ENCODE measurements at regions not wholly inside any gene's neighbourhood (a gene's known extent, or its start where the extent isn't known, plus 50 kb on each side); places are given as distances from the start of the nearest gene placed in this dataset.

DNA sequence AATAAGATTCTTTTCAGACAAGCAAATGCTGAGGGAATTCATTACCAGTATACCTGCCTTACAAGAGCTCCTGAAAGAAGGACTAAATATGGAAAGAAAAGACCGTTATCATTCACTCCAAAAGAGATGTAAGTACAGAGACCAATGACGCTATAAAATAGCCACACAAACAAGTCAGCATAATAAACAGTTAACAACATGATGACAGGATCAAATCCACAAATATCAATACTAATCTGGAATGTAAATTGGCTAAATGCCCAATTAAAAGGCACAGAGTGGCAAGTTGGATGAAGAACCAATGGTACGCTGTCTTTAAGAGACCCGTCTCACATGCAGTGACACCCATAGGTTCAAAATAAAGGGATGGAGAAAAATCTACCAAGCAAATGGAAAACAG lies 349.6 kb upstream of the MPDZ start:
- no peak for DNase-seq

DNA sequence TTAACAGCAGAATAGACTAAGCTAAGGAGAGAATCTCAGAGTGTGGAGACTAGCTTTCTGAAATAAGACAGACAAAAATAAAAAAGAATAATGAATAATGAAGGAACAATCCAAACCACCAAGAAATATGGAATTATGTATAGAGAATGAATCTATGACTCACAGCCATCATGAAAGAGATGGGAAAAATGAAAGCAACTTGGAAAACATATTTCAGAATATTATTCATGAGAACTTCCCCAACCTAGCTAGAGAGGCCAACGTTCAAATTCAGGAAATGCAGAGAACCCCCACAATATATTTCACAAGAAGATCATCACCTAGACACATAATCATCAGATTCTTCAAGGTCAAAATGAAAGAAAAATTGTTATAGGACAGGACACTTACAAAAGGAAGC lies 349.0 kb upstream of the MPDZ start:
- no peak for DNase-seq

DNA sequence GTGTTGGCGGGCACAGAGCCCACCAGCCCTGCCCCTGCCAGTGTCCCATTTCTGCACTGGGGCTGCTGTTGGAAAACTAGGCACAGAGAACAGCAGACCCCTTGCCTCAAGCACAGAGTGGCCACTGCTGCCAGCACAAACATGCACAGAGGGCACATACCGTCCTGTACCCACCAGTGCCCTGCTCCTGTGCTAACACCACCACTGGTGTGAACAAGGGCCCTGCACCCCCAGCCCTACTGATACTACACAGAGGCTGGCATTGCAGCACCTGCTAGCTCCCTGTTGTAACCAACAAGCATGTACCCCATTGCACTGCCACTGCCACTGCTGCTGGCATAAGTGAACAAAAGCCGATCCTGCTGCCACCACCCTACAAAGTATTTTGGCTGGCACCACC lies 348.0 kb upstream of the MPDZ start:
- DNase-seq, result no peak

DNA sequence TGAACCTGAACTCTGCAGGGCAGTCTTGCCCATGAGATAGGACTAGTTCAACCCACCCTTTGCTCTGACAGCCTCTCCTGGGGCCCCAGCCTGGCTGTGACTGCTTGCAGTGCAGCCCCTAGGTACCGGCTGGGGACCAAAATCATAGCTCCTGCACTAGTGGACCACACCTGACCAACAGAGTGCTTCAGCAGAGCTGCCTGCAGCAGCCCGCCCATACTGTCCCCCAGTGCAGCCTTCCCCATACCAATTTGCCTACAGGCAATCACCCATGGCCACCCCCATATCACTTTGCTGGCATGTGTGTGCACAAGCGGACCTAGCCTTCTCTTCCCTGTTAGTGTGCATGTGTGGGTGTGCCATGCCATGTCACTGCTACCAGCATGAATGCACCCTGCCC lies 347.6 kb upstream of the MPDZ start:
- DNase-seq, result no peak

DNA sequence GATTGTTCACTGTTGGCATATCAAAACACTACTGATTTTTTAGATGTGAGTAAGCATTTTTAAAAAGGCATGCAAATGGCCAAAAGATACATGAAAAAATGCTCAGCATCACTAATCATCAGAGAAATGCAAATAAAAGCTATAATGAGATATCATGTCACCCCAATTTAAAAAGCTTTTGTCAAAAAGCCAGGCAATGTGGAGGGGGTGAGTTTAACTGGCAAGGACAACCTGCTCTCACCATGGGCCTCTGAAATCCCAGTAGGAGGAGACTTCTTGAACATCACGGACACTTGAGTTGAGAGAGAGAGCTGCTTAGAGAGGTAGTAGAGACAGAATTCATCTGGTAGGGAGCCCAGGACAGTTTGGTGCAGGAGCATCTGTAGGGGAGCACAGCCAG lies 347.1 kb upstream of the MPDZ start:
- no peak for DNase-seq

DNA sequence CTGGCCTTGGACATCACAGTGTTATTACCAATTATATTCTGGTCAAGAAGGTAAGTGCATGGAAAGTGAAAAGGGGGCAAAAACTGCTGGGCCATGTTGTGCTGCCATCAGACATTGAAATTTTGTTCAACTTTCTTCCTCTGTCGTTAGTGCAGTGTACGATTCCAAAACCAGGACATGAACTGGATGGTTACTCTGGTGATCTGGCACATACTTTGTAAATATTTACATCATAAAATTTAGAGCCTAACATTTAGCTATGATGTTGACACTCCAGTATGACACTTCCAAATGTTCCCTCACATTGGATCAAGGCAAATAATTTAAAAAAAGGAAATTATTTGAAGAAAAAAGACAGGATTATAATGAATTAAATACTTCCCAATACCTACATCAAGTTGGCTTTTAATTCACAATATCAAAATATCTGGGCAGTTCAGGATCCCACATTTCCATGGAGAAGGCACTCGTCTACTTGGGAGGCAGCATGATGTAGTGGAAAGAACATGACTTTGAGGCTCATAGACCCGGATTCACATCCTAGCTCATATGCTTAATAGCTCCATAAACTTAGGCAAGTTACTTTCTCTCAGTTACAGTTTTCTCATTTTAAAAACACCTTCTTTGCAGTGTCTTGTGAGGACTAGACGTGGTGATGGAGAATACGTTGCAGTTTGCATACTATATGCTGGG lies 342.5 kb upstream of the MPDZ start:
- DNase-seq, result no peak

DNA sequence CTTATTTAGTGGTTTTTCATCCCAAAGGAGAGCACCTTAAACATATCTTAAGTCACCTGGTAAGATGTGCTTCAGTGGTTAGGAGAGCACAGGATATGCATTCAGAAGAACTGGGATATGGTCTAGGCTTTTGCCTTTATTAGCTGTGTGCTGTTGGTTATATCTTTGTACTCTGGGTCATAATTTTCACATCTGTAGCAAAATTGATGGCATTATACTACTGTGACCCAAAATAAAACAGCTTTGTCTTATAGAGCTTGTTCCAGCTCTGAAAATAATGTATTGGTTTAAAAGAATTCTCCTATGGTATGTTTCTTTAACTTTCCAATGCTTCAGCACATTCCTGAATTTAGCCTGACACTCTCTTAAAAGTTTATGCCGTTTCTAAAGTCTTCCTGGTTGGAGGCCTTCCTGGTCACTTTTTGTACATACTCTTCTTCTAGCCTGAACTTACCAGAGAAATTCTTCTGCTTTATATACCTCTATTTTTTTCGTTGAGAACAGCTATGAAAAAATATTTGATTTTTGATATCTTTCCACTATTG lies 337.1 kb upstream of the MPDZ start:
- no peak for DNase-seq

DNA sequence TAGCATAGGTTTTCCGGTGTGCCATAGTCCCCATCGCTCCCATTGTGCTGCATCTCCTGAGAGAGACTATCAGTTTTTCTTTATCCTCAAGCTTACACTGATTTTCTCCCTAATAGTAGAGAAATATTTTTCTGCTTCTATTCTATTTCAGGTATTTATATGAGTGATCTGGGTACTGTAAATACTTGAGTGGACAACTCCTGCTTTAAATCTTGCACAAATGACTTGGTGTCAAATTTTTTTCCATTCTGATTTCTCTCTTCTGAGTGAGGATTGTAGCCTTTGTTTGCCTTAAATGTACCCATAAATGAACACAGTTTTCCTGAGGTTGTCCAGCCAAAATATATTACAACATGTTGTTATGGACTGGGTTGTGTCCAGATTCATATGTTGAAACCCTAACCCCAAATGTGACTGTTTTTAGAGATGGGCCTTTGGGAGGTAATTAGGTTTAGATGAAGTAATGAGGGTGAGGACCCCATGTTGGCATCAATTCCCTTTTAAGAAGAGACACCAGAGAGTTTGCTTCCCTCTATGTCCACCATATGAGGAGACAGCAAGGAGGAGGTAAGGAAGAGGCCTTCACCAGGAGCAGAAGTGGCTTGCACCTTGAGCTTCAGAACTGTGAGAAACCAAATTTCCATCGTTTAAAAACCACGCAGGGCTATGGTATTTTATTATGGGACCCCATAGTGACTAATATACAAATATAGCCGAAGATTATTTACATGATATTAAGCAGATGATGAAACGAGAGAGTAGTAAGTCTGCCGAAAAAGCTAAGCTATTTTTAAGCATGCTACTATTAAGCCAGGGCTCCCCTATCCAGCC lies 336.4 kb upstream of the MPDZ start:
- DNase-seq, result no peak

DNA sequence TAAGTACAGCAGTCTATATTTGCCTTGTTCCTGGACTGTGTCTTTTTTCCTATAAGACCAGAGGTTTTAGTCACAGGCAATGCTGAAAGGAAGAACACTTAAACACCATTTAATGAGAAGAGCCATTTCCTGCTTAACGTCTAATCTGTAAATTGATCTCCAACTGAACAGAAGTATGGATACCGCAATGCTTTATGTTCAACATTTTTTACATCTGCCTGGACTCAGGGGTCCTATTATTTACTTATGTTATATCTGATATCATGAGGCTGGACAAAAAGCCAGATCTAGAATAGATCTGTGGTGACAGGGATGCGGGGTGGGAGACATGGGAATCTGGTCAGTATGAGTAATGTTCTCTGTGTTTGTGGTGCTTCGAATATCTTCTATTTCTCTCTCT lies 334.6 kb upstream of the MPDZ start:
- no peak for DNase-seq

DNA sequence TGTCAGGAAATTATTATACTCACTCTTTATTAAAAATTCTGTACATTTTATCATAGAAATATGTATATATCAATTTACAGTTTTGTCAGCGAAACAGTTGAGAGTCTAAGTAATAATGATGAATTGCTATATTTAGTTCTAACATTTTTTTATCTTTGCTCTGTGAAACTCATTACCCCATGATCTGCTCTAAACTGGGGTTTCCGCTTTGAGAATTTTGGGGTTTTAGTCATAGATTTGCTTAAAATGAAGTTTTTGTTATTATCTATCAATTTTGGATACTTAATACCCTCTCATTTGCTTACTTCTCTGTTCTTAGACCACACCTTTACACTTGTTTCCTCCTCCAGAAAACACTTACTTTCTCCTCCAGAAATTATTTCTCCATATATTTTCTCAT lies 333.8 kb upstream of the MPDZ start:
- DNase-seq, result no peak

DNA sequence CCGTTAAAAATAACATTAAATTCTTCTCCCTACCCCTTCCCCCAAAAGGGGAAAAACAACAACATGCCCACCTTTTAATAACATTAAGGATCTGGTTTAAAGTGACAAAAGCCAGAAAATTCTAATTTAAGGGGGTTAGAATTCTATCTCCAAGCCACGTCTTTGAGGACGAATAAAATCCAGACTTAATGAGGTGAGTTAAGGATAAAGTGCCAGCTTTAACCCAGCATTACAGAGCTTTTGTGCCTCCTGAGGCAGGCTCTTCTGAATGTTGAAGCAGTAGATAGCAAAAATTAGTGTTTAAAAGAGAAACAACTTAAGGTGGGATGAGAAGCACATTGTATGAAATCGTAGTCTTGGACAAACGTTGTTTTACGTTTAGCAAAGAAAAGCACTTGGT lies 329.0 kb upstream of the MPDZ start:
- no peak for DNase-seq

DNA sequence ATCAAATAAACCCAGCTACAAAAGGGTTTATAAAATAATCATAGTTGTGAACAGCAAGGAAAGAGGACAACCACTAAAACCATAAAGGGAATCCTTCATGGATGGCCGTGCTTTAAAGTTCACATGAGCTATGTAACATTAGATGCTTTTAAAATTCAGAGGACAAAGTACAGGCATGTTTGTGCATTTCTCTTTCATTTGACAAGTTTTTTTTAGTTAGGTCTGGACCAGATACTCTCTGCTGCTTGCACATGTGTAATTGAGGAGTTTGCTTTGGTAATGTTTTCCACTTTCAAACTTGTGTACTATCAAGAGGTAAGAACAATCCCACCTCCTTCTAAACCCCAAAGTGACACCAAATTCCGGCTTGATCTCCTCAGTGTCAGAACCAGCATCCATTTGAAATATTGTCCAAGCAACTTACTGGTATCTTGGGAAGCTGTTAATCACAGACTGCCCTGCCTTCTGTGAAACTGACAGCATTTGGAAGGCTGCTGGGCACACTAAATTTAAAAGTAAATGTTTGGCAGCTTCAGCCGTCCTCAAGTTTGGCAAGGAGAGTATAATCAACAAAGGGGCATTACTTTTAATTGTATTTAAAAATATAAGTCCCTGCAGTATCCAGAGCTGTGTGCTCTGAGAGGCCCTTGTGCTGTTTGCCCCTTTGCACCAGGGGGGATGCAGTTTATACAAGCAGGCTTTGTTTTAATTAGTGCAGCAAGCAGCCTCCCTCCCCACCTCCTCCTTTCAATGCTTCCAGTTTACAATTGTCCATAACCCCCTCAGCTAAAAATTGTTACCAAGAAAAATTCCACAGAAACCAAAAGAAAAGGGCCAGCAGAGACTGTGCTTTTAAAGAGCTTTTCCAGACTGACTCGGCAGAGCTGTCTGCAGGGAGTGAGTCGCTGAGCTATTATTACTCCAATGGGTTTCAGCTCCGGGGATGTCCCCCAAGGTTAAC lies 328.3 kb upstream of the MPDZ start:
- no peak for DNase-seq

DNA sequence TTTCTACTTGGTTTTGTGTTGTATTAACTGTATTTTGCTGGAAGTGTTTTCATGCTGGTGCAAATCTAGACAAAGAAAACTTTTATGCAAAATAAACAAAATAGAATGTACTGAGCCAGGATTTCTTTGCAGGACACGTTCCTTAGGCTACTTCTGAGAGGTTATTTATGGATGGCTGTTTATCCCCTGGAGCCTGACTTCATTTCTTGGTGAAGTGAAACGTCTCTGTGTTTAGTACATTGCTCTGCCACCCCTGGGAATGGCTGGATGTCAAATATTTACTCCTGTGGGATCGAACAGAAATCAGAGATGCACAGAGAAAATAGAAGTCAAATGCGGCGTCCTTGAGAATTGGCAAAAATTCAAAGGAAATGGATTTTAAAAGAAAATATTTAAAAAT lies 327.1 kb upstream of the MPDZ start:
- no peak for DNase-seq

DNA sequence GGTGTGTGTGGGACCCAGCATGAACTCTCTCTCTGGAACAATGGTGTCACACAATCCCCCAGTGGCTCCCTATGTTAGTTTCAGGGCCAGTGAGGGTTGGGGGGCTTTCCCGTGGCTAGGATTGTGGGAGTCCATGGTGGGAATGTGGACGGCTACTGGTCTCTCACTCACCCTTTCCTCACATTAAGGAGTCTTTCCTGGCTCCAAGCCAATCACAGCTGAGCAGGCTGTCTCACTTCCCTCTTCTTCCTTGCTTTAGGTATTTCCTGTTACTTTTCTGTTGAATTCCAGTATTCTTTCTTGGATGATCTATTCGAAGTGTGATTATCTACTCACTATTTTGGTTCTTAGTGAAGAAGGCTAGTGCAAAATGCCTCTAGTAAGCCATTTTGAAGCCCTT lies 324.4 kb upstream of the MPDZ start:
- no peak for DNase-seq

DNA sequence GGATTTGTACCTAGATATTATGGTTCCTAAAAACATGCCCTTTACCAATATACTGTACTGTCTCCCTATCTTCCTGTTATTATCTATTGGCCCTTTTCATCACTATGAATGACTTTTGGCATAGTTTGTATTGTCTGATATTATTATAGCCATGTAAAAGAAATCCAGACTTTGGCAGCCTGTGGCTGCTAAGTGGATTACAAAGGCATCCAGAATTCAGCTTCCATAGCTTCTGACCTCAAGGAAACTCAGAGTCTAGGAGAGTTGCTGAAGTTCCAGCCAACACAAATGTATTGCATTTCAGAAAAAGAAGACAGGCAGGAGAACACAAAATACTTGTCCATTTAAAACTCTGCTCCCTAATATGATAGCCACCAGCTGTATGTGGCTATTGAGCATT lies 319.2 kb upstream of the MPDZ start:
- no peak for DNase-seq

DNA sequence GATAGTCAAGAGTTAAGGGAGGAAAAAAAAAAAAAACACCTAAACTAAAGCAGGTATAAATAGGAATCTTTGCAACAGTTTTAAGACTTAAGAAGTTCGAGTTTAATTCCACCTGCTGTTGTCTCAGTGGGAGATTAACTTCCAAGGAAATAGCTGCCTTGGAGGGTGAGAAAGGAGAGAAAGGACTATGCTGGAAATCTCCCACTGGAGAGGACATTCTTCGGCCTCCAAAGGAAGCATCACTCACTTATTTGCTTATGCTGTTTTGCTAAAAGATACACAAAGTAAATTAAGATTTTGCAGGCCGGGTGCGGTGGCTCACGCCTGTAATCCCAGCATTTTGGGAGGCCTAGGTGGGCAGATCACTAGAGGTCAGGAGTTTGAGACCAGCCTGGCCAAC lies 317.9 kb upstream of the MPDZ start:
- no peak for DNase-seq

DNA sequence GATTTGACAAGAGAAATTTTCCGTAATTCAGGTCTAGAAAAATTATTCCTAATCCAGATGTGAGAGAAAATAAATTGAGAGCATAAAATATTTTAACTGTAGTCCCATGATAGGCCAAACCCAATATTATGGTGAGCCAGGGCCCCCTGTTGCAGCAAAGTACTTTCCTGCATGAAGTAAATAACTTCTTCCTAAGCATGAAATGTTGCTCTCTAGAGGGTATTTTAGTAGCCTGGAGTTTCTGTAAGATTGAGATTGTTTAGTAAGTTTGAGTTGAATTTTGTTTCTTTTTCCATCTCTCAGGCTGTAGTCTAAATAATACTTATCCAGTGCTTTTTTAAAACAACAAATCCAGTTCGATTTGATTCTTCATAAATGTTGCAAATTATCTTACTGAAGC lies 317.5 kb upstream of the MPDZ start:
- DNase-seq, result no peak

DNA sequence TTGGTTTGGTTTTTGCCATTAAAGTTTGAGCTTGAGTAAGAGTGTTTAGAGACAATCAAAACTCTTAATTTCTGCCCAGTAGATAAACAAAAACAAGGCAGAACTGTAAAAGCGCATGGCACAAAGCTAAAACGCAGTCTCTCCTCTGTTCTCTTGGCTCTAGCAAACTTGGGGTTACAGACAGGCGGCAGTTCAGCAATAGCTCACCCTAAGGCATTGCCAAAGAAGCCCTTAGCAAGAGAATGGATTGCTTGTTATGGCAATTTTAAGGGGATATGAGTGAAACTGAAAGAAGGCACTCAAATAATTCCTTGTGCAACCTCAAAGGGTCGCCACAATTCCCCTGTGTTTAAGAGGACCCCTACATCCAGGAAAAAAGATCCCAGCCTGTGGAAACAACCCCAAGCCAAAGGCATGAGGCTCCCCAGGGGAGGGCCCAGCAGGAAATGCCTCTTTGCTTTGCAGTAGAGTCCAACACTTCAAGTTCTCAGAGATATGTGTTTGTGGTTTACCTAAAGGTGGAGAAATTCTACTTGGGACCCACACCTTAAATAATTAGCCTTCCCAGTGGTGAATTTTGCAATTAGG lies 317.0 kb upstream of the MPDZ start:
- no peak for DNase-seq

DNA sequence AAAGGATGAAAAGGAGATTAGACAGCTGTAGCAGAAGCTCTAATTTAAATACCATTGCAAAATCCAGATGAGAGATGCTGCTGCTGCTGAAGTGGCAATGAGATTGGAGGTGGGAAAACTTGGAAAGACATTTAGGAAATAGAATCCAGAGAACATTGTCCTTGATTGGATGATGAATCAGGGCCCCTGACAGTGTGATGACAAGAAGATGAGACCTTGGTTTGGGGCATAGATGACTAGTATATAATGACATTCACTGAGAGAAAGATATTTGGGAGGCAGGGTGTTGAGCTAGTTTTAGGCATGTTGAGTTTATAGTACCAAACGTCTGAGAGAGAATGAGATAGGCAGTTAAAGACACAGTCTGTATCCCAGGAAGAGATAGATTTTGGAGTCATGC lies 311.5 kb upstream of the MPDZ start:
- DNase-seq, result no peak

DNA sequence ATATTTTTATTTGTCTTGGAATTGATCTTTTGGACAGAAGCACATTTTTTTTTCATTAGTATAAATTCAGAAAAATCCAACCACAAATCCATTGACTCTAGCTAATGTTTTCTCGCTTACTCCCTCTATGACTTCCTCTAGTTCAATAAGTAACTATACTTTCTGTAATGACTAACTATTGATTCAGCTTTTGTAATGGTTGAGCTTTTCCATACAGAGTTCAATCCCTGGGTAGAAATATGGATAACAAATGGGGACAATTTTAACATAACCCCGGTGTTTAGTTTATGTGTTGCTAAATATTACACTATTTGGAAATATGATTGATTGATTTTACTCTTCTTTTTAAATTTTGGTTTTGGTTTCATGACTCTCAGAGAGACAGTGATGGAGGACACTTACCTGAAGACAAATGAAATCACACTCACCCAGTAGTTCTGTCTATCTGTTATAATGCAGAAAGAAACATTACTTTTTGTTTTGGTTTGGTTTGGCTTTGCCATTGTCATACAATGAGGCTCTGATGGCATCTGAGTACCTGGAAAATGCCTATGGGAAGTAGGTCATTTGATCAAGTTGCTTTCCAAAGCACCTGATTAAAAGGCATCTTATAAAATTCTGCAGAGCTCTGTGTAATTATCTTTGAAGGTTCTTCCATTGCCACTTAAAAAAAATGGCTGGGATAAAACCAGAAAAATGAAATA lies 309.7 kb upstream of the MPDZ start:
- DNase-seq, result no peak

DNA sequence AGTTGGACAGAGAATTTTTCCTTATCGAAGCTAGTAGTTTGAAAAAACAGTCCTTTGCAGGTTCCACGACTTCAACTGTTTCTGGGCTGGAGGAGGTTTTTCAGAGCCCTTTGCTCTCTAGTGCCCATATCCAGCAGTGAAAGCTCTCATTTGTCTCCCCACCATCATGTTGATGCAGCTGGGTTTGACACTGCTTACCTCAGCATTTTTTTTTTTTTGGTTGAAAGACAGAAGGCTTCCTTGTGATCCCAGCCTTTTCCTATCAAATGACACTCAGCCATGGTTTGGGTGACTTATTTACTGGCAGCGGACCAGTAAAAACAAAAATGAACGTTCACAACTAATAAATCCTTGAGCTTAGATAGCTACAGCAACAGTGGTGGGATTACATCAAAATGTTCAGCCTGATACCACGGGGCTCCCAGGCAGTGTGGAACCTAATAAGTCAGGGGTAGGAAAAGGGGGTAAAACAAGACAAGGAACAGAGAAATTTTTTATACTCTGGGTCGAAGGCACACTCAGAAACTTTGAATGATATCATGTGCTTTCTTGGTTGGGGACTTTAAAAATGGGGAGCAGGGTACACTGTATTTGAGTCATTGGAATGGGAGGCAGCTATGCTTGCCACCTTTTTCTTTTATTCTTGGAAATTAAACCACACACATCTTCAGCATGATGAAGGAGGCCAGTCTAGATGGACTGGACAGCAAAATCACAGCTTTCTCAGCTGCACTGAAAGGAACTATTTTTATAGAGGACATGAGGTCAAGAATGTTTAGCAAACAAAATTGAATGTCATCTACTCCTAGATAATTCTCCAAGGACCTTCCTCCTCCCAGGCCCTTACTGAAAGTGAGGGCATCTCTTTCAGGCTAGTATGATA lies 308.9 kb upstream of the MPDZ start:
- no peak for DNase-seq
